PC-3 (cell line): ENCODE measurements at regions not wholly inside any gene's neighbourhood (a gene's known extent, or its start where the extent isn't known, plus 50 kb on each side); places are given as distances from the start of the nearest gene placed in this dataset.

Source experiments
- ATAC-seq: fragments of 200-7000 bp; cut with Tn5 transposase; 2 replicates; pipeline ENCODE4 v1.9.1; 2020; ENCODE audit warnings: mild to moderate bottlenecking, moderate library complexity
- BruUV-seq: library from RNA; stranded (reverse); fragments of 400-500 nt; replicated peaks from 2 replicates; lab custom pipeline; 2021; lab: Mats Ljungman, UMichigan
- CTCF ChIA-PET: fragments of 300-600 bp; sonication (Branson Sonifier 250); formaldehyde crosslinking; loops from one replicate; lab custom pipeline; 2022; ENCODE audit warnings: antibody characterized with exemption; lab: Charles Lee
- POLR2A ChIA-PET: fragments of 300-600 bp; sonication (Branson Sonifier 250); formaldehyde crosslinking; loops from one replicate; lab custom pipeline; 2022; ENCODE audit warnings: antibody characterized with exemption; ENCODE audit not compliant: unreplicated experiment; lab: Charles Lee
- DNase-seq: peaks from one replicate; pipeline ENCODE4 v3.0.0-alpha.2; 2015
- H2AFZ ChIP-seq: fragments of 300-600 bp; sonication (generic); 2 replicates; pipeline ENCODE4 v1.6.0; 2016; ENCODE audit warnings: antibody characterized with exemption, low read length
- H3F3A ChIP-seq: fragments of 300-600 bp; sonication (generic); one replicate; pipeline ENCODE4 v1.6.0; 2017; ENCODE audit warnings: antibody characterized with exemption, low read length, control low read depth, mild to moderate bottlenecking; ENCODE audit not compliant: unreplicated experiment
- H3K27ac ChIP-seq: fragments of 300-600 bp; sonication (generic); 2 replicates; pipeline ENCODE4 v1.5.1; 2016; ENCODE audit warnings: mild to moderate bottlenecking, low read length
- H3K27me3 ChIP-seq: fragments of 300-600 bp; sonication (generic); 2 replicates; pipeline ENCODE4 v1.6.1; 2016; ENCODE audit warnings: low read length, mixed read lengths
- H3K36me3 ChIP-seq: fragments of 300-600 bp; sonication (generic); 2 replicates; pipeline ENCODE4 v1.6.1; 2016; ENCODE audit warnings: low read depth, mixed run types, low read length, mixed read lengths
- H3K4me1 ChIP-seq: fragments of 300-600 bp; sonication (generic); 2 replicates; pipeline ENCODE4 v1.5.1; 2016; ENCODE audit warnings: low read length; ENCODE audit not compliant: insufficient read depth
- H3K4me2 ChIP-seq: fragments of 300-600 bp; sonication (generic); 2 replicates; pipeline ENCODE4 v1.6.0; 2016; ENCODE audit warnings: low read length
- H3K4me3 ChIP-seq: fragments of 300-600 bp; sonication (generic); 2 replicates; pipeline ENCODE4 v1.5.1; 2016; ENCODE audit warnings: mild to moderate bottlenecking, low read length, mixed read lengths
- H3K79me2 ChIP-seq: fragments of 300-600 bp; sonication (generic); 2 replicates; pipeline ENCODE4 v1.6.1; 2017; ENCODE audit warnings: low read length, mixed read lengths
- H3K9ac ChIP-seq: fragments of 300-600 bp; sonication (generic); 2 replicates; pipeline ENCODE4 v1.6.0; 2016; ENCODE audit warnings: mild to moderate bottlenecking, low read length
- H3K9me2 ChIP-seq: fragments of 300-600 bp; sonication (generic); replicated peaks from 2 replicates; pipeline ENCODE4 v1.6.1; 2016; ENCODE audit warnings: mixed run types, low read length, mixed read lengths
- H3K9me3 ChIP-seq: fragments of 300-600 bp; sonication (generic); 2 replicates; pipeline ENCODE4 v1.6.1; 2016; ENCODE audit warnings: low read length, mixed read lengths
- H4K20me1 ChIP-seq: fragments of 300-600 bp; sonication (generic); 2 replicates; pipeline ENCODE4 v1.6.1; 2016; ENCODE audit warnings: low read length, mixed read lengths
- EZH2 ChIP-seq: fragments of 300-600 bp; sonication (generic); IDR thresholded peaks from one replicate; pipeline ENCODE4 v1.6.1; 2017; ENCODE audit warnings: antibody characterized with exemption, mild to moderate bottlenecking, low read length; ENCODE audit not compliant: unreplicated experiment
- EZH2phosphoT487 ChIP-seq: fragments of 300-600 bp; sonication (generic); IDR thresholded peaks from 2 replicates; pipeline ENCODE4 v1.6.1; 2018; ENCODE audit warnings: mild to moderate bottlenecking, antibody characterized with exemption, low read length, borderline replicate concordance
- intact Hi-C: fragments of 100-400 bp; cut with micrococcal nuclease; formaldehyde crosslinking; loops from 2 replicates; pipeline ENCODE4 v1.9.0; 2023
- TF ChIP-seq, protein P1 (sequence below): fragments of 300-600 bp; sonication (generic); conservative IDR thresholded peaks from 2 replicates; pipeline ENCODE4 v1.5.1; 2017; ENCODE audit warnings: antibody characterized with exemption, low read depth, mild to moderate bottlenecking, low read length

DNA sequence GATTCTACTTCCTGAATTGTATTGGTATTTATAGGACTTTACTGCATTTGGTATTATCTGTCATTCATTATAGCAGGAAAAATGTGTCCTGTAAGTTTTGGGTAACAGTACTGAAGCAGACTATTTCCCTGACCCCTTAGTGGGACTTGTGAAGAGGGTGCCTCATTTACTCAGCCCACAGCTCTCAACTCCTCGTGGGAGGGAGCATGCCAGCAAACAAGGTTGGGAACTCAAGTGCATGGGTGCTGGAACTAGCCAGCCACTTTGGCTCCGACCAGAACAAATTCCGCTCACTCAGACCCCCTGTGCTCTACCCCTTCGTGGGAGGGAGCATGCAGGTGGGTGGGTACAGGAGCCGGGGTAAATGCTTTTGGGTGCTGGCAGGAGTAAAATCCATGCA lies 1773.5 kb upstream of the WWC1 start:
- BruUV-seq: no TSS peak
- no peak overlapping the region for H3K4me3 ChIP-seq
- H3K4me1 ChIP-seq: no peaks in the 10 kb centered on the region
- H3K4me2 ChIP-seq: no peak overlapping the region
- DNase-seq (no peak), ATAC-seq (no peak)
- no peaks in the 10 kb centered on the region for H3K27me3 ChIP-seq
- H3F3A ChIP-seq: no peaks in the 10 kb centered on the region
- no peak overlapping the region for H3K27ac ChIP-seq
- TF ChIP-seq EZH2 (no peak), EZH2phosphoT487 (no peak)
- TF ChIP-seq, protein P1, sequence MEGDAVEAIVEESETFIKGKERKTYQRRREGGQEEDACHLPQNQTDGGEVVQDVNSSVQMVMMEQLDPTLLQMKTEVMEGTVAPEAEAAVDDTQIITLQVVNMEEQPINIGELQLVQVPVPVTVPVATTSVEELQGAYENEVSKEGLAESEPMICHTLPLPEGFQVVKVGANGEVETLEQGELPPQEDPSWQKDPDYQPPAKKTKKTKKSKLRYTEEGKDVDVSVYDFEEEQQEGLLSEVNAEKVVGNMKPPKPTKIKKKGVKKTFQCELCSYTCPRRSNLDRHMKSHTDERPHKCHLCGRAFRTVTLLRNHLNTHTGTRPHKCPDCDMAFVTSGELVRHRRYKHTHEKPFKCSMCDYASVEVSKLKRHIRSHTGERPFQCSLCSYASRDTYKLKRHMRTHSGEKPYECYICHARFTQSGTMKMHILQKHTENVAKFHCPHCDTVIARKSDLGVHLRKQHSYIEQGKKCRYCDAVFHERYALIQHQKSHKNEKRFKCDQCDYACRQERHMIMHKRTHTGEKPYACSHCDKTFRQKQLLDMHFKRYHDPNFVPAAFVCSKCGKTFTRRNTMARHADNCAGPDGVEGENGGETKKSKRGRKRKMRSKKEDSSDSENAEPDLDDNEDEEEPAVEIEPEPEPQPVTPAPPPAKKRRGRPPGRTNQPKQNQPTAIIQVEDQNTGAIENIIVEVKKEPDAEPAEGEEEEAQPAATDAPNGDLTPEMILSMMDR: no peak
- H3K9ac ChIP-seq: no peak overlapping the region
- H2AFZ ChIP-seq: no peak overlapping the region
- H3K9me2 ChIP-seq: no peaks in the 10 kb centered on the region
- intact Hi-C loops: no loop called here
- 0 out of 2 replicates have a peak, but pooled peaks cover 2% of the 10 kb centered on the region for H3K9me3 ChIP-seq
- POLR2A ChIA-PET: no interaction called here
- H4K20me1 ChIP-seq: no peaks in the 10 kb centered on the region
- no peaks in the 10 kb centered on the region for H3K36me3 ChIP-seq
- no peaks in the 10 kb centered on the region for H3K79me2 ChIP-seq
- CTCF ChIA-PET: no interaction called here

DNA sequence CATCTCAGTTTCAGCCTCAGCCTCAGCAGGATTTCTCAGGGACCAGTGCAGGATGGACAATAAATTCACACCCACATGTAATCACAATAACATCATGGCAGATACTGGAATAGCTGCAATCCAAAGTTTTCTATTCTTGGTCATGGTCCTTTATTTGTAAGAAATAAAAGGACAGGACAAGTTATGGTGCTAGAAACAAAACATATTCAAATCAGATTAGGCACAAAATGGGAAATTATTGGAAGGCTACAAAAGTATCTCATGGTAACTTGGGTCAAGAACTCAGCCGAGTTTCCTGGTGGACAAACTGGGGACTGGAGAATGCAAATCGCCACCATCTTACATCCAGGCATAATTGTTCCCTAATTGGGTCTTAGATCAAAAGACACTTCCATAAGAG lies 1768.2 kb upstream of the WWC1 start:
- no peak overlapping the region for H2AFZ ChIP-seq
- DNase-seq (no peak), ATAC-seq (no peak)
- H3K79me2 ChIP-seq: no peaks in the 10 kb centered on the region
- H3K4me2 ChIP-seq: no peak overlapping the region
- no peaks in the 10 kb centered on the region for H3K9me2 ChIP-seq
- ChIA-PET CTCF (no interaction called here), POLR2A (no interaction called here)
- H3K4me3 ChIP-seq: no peak overlapping the region
- no peak overlapping the region for H3K9ac ChIP-seq
- TF ChIP-seq, protein P1: no peak
- TF ChIP-seq EZH2phosphoT487: no peak
- no peaks in the 10 kb centered on the region for H3K36me3 ChIP-seq
- no peaks in the 10 kb centered on the region for H3F3A ChIP-seq
- no TSS peak for BruUV-seq
- H4K20me1 ChIP-seq: no peaks in the 10 kb centered on the region
- 0 out of 2 replicates have a peak, but pooled peaks cover 4% of the 10 kb centered on the region for H3K9me3 ChIP-seq
- intact Hi-C loops: no loop called here
- no peaks in the 10 kb centered on the region for H3K27me3 ChIP-seq
- no peak overlapping the region for H3K27ac ChIP-seq
- H3K4me1 ChIP-seq: no peaks in the 10 kb centered on the region

DNA sequence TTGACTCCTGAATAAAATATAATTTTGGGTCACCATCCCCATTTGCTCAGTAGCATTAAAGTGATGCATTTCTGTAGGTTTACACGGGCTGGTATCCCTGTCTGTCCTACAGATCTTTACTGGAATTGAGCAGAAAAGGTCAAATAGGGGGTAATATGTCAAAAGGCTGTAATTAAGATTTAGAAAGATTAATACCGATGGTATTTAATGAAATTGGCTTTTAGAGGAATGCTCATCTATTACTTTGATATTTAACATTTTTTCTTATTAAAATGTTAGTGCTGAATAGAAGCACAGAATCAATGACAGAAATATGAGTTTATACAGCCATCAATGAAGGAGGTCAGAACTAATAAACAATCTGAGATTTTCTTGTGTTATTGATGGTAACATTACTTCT lies 1762.2 kb upstream of the WWC1 start:
- H3K36me3 ChIP-seq: no peaks in the 10 kb centered on the region

More for the DNA sequence above, 1762.2 kb upstream of the WWC1 start:
- Histone ChIP-seq H3K9me3 (no peaks in the 10 kb centered on the region), H3K4me1 (no peaks in the 10 kb centered on the region), H3K4me3 (no peak overlapping the region), H3K9me2 (no peaks in the 10 kb centered on the region), H3K9ac (no peak overlapping the region), H2AFZ (no peak overlapping the region), H3K4me2 (no peak overlapping the region), H3K79me2 (no peaks in the 10 kb centered on the region), H3K27ac (no peak overlapping the region), H3F3A (no peaks in the 10 kb centered on the region), H3K27me3 (no peaks in the 10 kb centered on the region), H4K20me1 (no peaks in the 10 kb centered on the region)
- no TSS peak for BruUV-seq
- DNase-seq (no peak), ATAC-seq (no peak)
- TF ChIP-seq EZH2phosphoT487: no peak
- CTCF ChIA-PET: no interaction called here
- intact Hi-C loops: no loop called here
- POLR2A ChIA-PET: no interaction called here
